Natural killer cell (primary cell): ENCODE measurements at regions not wholly inside any gene's neighbourhood (a gene's known extent, or its start where the extent isn't known, plus 50 kb on each side); places are given as distances from the start of the nearest gene placed in this dataset.

Source experiments
- ATAC-seq, 3 donors: fragments of 150-1000 bp in 2 of 3; fragments of 200-7000 bp in 1 of 3; cut with Tn5 transposase; 1 replicate in 1 of 3; 2 replicates in 2 of 3; pipeline ENCODE4 v1.10.0; 2021; ENCODE audit warnings: mild to moderate bottlenecking in 2 of 3, moderate library complexity in 2 of 3
- DNase-seq, 2 donors: peaks; one replicate each; pipeline versions ENCODE4 v3.0.0 to v3.0.0-alpha.2; 2013 to 2021; ENCODE audit warnings: mixed read lengths in 1 of 2
- H3K27ac ChIP-seq: one replicate; pipeline ENCODE4 v1.5.1; 2013; ENCODE audit warnings: mild to moderate bottlenecking, low read length
- H3K27me3 ChIP-seq: one replicate; pipeline ENCODE4 v1.6.1; 2013; ENCODE audit warnings: low read length; ENCODE audit not compliant: control insufficient read depth, insufficient read depth
- H3K36me3 ChIP-seq: one replicate; pipeline ENCODE4 v1.6.1; 2013; ENCODE audit warnings: low read length; ENCODE audit not compliant: control insufficient read depth, insufficient read depth
- H3K4me1 ChIP-seq: one replicate; pipeline ENCODE4 v1.6.1; 2013; ENCODE audit warnings: low read length; ENCODE audit not compliant: control insufficient read depth, insufficient read depth
- H3K4me3 ChIP-seq: one replicate; pipeline ENCODE4 v1.5.1; 2013; ENCODE audit warnings: low read length
- H3K9me3 ChIP-seq: one replicate; pipeline ENCODE4 v1.6.1; 2013; ENCODE audit warnings: low read length; ENCODE audit not compliant: control insufficient read depth, insufficient read depth
- H3K27ac Mint-ChIP-seq, 2 donors: one replicate each; pipeline ENCODE4 v1.8.0; 2022; ENCODE audit warnings: mild to moderate bottlenecking in 2 of 2, mixed read lengths in 2 of 2, moderate library complexity in 1 of 2
- H3K27me3 Mint-ChIP-seq, 2 donors: one replicate each; pipeline ENCODE4 v1.8.0; 2022; ENCODE audit warnings: low read depth in 2 of 2, mixed read lengths in 2 of 2
- H3K36me3 Mint-ChIP-seq: one replicate; pipeline ENCODE4 v1.8.0; 2022; ENCODE audit warnings: mixed read lengths
- H3K4me1 Mint-ChIP-seq, 2 donors: one replicate each; pipeline ENCODE4 v1.8.0; 2022; ENCODE audit warnings: mixed read lengths in 2 of 2
- H3K4me3 Mint-ChIP-seq: one replicate; pipeline ENCODE4 v1.8.0; 2022; ENCODE audit warnings: mild to moderate bottlenecking, moderate library complexity, mixed read lengths
- H3K9me3 Mint-ChIP-seq, 2 donors: one replicate each; pipeline ENCODE4 v1.8.0; 2022; ENCODE audit warnings: mixed read lengths in 2 of 2
- CTCF ChIP-seq: fragments of 200-600 bp; IDR thresholded peaks from one replicate; pipeline ENCODE4 v1.8.0; 2022; ENCODE audit warnings: antibody characterized with exemption
- WGBS: methylation state at CpG from one replicate; pipeline ENCODE4 v1.1.7; 2013; ENCODE audit warnings: missing lambda C conversion rate; ENCODE audit not compliant: insufficient coverage; 5-methylcytosine and 5-hydroxymethylcytosine counted together
- intact Hi-C: fragments of 100-400 bp; cut with micrococcal nuclease; formaldehyde crosslinking; loops from one replicate; pipeline ENCODE4 v1.14.2; 2022

GRCh38 chr2:157980020-157980419 is 103.9 kb upstream of the ACVR1 start:
- Histone ChIP-seq H3K4me3 (no peak overlapping the region), H3K27me3 (no peaks in the 10 kb centered on the region), H3K9me3 (peaks cover 4% of the 10 kb centered on the region), H3K4me1 (no peaks in the 10 kb centered on the region), H3K27ac (no peak overlapping the region), H3K36me3 (no peaks in the 10 kb centered on the region)
- no peak for TF ChIP-seq CTCF
- Mint-ChIP-seq H3K4me3 (no peak overlapping the region), H3K27ac (no peak overlapping the region), H3K9me3 (peaks cover 0 to 5% of the 10 kb centered on the region in 2 donors), H3K27me3 (peaks cover 0 to 2% of the 10 kb centered on the region in 2 donors), H3K36me3 (no peaks in the 10 kb centered on the region), H3K4me1 (no peaks in the 10 kb centered on the region)
- ATAC-seq (no peak), DNase-seq (no peak)
- intact Hi-C loops, result no loop called here
- 86% methylated on average over 4 of the region's 4 CpGs for WGBS

DNA sequence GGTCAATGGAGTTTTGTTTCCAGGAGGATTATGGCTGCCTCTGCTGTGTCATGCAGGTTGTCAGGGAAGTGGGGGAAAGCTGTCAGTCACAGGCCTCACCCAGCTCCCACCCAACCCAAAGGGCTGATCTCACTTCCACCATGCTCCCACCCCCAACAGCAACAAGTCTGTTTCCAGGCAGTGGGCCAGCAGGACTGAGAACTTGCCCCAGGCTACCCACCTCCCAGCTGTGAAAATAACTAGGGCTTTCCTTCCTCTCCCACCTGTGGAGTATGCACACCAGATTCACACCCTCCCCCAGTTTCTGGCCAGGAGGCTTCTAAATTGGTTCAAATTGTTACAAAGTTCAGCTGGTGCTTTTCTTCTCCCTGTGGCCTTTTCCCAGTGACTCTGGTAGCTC is 95.6 kb upstream of the ACVR1 start:
- DNase-seq, result no peak
- no peaks in the 10 kb centered on the region for H3K36me3 ChIP-seq
- peaks cover 2 to 22% of the 10 kb centered on the region in 2 donors for H3K27me3 Mint-ChIP-seq

GRCh38 chr2:157967856-157968255 is 91.7 kb upstream of the ACVR1 start:
- no peak overlapping the region for H3K27ac ChIP-seq
- WGBS, result 93% methylated on average over 21 of the region's 21 CpGs
- H3K4me3 ChIP-seq, result no peak overlapping the region
- intact Hi-C loops, result no loop called here
- no peaks in the 10 kb centered on the region for H3K27me3 ChIP-seq
- no peak overlapping the region for H3K27ac Mint-ChIP-seq
- TF ChIP-seq CTCF, result no peak
- H3K4me1 ChIP-seq, result no peaks in the 10 kb centered on the region
- no peaks in the 10 kb centered on the region for H3K9me3 ChIP-seq
- H3K9me3 Mint-ChIP-seq, result peaks cover 0 to 5% of the 10 kb centered on the region in 2 donors
- H3K27me3 Mint-ChIP-seq, result peaks cover 0 to 22% of the 10 kb centered on the region in 2 donors
- DNase-seq, result no peak
- H3K36me3 ChIP-seq, result no peaks in the 10 kb centered on the region
- ATAC-seq, result no peak
- no peaks in the 10 kb centered on the region for H3K4me1 Mint-ChIP-seq
- H3K4me3 Mint-ChIP-seq, result no peak overlapping the region
- no peaks in the 10 kb centered on the region for H3K36me3 Mint-ChIP-seq

More for the DNA sequence above, 95.6 kb upstream of the ACVR1 start:
- intact Hi-C loops, result no loop called here
- no peak overlapping the region for H3K4me3 ChIP-seq
- H3K9me3 ChIP-seq, result no peaks in the 10 kb centered on the region
- Mint-ChIP-seq H3K36me3 (no peaks in the 10 kb centered on the region), H3K4me3 (no peak overlapping the region), H3K9me3 (no peaks in the 10 kb centered on the region), H3K27ac (no peak overlapping the region), H3K4me1 (no peaks in the 10 kb centered on the region)
- no peaks in the 10 kb centered on the region for H3K27me3 ChIP-seq
- ATAC-seq, result no peak
- no peak for TF ChIP-seq CTCF
- no peaks in the 10 kb centered on the region for H3K4me1 ChIP-seq
- H3K27ac ChIP-seq, result no peak overlapping the region

GRCh38 chr2:157959249-157959648 is 83.1 kb upstream of the ACVR1 start:
- 87% methylated on average over 3 of the region's 3 CpGs for WGBS
- H3K4me3 Mint-ChIP-seq, result no peak overlapping the region
- H3K4me1 Mint-ChIP-seq, result no peaks in the 10 kb centered on the region

More at GRCh38 chr2:157959249-157959648, 83.1 kb upstream of the ACVR1 start:
- Histone ChIP-seq H3K27me3 (no peaks in the 10 kb centered on the region), H3K36me3 (no peaks in the 10 kb centered on the region), H3K4me1 (no peaks in the 10 kb centered on the region), H3K4me3 (no peak overlapping the region), H3K9me3 (peaks cover 7% of the 10 kb centered on the region), H3K27ac (no peak overlapping the region)
- no peak for DNase-seq
- ATAC-seq, result no peak
- Mint-ChIP-seq H3K27me3 (no peaks in the 10 kb centered on the region), H3K9me3 (peaks cover 6 to 12% of the 10 kb centered on the region in 2 donors), H3K27ac (no peak overlapping the region), H3K36me3 (no peaks in the 10 kb centered on the region)
- TF ChIP-seq CTCF, result no peak
- intact Hi-C loops, result no loop called here
